Skin epidermis (tissue), 12 donors: ENCODE measurements at regions not wholly inside any gene's neighbourhood (a gene's known extent, or its start where the extent isn't known, plus 50 kb on each side); places are given as distances from the start of the nearest gene placed in this dataset.
"Not testable (repeated sequence)": the region's sequence is repeated elsewhere in the genome, so short reads cannot be mapped to it uniquely, and the experiment has no call there.

ENCODE experiments used
- H3K27ac ChIP-seq, 21 experiments: fragments of 200-600 bp; sonication (generic) in 11 of 21; one replicate each; pipeline ENCODE4 v1.5.0; 2020; ENCODE audit warnings: mild to moderate bottlenecking in 3 of 21, inconsistent platforms in 2 of 21, moderate library complexity in 2 of 21
- H3K4me3 ChIP-seq, 7 experiments: fragments of 200-600 bp; sonication (generic) in 2 of 7; one replicate each; pipeline ENCODE4 v1.5.0; 2020; ENCODE audit warnings: inconsistent platforms in 2 of 7, mild to moderate bottlenecking in 2 of 7, moderate library complexity in 1 of 7

DNA sequence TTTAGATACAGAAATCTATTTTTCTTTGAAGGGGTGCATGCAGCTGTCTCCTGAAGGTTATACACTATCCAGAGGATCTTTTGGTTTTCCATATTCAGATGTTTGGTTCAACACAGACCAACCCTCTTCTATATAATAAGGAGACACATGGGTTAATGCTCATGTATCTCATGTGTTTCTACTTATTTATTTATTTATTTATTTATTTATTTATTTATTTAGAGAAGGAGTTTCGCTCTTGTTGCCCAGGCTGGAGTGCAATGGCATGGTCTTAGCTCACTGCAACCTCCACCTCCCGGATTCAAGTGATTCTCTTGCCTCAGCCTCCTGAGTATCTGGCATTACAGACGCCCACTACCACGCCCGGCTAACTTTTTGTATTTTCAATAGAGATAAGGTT, 263.2 kb upstream of the MBL2 start:
- not testable (repeated sequence) for H3K27ac ChIP-seq, H3K4me3 ChIP-seq

DNA sequence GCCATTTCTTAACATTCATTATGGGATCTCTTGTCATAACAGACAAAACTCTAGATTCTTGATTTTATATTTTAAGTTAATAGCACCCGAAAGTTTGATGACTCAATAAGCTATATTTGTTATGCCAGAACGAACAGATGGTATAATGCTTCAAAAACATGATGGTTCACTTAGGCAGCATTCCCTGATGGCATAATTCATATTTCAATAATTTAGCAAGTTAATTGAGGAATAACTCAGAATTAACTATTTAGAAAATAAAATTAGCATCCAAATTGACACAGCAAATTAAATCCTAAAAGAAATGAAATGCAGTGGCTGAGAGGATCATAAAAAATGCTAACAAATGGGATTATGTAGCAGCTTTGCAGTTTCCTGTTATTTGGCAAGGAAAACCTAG, 260.8 kb upstream of the MBL2 start:
- H3K4me3 ChIP-seq, result no peak overlapping the region
- no peak overlapping the region for H3K27ac ChIP-seq

DNA sequence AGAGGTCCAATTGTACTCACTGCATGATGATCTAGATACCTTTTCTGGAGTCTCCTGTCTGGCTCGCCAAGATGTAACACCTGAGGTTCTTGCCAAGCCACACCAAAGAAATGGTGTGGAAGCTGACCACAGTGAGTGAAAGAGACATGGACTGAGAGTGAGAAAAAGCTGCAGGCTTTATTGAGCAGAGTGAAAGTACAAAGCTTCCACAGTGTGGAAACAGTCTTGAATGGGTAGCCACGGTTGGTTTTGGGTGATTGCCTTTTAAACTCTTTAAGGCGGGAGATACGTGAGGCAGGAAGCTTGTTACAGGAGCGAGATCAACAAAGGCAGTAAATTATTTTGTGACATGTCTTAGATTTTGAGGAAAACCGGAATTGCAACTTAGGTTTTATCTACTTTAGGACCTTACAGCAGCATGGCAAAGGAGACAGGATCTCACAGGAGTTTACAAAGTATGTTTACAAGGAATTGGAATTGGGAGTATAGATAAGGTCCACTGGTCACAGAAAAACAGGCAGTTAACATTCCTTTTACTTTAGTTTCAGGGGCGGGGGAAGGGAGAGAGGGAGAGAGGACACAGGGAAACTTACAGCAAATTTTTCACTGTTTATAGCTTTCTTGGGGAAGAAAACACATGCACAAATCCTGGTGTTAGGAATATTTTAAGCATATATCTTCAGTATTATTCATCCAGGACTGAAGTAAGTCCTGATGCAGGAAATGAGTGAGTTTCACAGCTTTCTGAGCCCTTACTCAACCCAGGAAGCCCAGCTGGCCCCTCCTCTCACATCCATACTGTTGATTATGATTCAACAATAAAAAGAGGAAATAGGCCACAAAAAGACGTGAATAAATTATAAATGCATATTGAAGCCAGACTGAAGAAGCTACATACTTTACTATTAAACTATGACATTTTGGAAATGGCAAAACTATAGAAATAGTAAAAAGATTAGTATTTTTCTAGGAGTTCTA, 257.6 kb upstream of the MBL2 start:
- H3K4me3 ChIP-seq, H3K27ac ChIP-seq: not testable (repeated sequence)

DNA sequence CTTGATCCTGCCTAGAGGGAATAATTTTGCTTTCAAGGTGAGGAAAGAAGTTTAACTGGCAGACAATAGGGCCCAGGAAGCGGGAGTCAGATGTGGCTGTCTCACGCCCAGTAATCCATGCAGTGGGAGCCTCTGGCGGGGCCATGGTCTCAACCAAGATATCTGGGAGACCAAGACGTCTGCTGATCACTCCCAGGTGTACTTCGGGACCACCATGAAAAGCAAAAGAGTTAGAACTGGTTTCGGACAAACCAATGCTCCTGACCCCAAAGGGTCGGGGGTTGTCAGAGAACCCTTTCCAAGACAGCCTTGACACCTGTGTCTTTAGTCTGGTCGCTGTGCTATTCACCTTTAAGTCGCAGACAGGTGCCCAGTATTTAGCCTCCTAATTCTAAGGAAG, 256.9 kb upstream of the MBL2 start:
- Histone ChIP-seq H3K27ac (no peak overlapping the region), H3K4me3 (no peak overlapping the region)

GRCh38 chr10:53025765-53026164, 253.2 kb upstream of the MBL2 start:
- H3K27ac ChIP-seq, result peak overlapping the region in 1 of 21 experiments; percentile 28
- H3K4me3 ChIP-seq, result not testable (repeated sequence)

GRCh38 chr10:53025172-53025711, 252.7 kb upstream of the MBL2 start:
- Histone ChIP-seq H3K4me3 (peak overlapping the region in 1 of 7 experiments; percentile 19), H3K27ac (peak overlapping the region in 1 of 21 experiments; percentile 28)

GRCh38 chr10:53023411-53023810, 250.8 kb upstream of the MBL2 start:
- H3K4me3 ChIP-seq, result no peak overlapping the region
- H3K27ac ChIP-seq, result no peak overlapping the region

DNA sequence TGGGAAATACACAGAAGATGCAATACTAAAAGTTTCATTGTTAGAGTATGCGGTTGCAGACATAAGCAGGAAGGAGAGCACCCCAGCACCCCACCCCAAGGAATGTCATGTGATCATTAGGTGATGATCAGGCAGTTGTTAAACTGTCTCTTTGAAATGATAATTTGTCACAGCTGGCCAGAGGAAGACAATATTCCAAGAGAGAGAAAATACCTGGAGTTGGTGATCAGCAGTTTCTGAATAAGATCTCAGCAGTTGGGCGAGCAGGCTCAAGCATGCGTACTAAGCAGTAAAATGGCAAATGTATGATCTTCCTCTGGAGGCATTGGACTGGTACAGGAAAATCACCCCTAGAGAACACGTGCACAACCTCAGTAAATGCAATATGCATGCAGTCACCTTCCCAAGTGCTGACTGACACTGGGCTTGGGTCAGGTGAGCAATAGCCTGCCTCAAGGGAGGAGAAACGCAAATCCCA, 250.1 kb upstream of the MBL2 start:
- Histone ChIP-seq H3K4me3 (no peak overlapping the region), H3K27ac (no peak overlapping the region)

DNA sequence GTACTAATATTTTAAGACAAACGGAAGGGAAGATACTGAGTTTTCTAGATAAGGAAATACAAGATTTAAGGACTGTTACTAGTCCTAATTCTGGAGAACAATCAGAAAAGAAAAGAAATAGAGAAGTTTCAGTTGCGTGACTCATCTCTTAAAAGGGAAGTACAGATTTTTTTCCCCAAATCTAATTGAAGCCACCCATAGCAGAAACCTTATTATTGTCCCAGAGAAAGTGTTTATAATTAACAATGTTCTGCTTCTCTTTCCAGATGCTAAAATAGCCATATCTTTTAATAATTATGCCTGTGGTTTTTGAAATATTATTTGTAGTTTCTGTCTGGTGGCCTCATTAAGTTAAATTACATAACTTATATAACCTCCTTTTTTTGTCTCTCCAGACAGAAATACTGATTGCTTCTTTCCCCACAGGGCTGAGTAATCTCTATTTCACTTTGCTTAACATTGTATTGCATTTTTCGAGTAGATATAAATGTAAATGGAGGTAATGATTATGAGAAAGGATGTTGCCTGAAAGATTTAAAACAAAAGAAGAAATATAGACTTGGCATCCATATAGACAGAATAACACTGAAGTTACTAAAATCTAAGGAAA, 240.7 kb upstream of the MBL2 start:
- H3K27ac ChIP-seq, result no peak overlapping the region
- no peak overlapping the region for H3K4me3 ChIP-seq

DNA sequence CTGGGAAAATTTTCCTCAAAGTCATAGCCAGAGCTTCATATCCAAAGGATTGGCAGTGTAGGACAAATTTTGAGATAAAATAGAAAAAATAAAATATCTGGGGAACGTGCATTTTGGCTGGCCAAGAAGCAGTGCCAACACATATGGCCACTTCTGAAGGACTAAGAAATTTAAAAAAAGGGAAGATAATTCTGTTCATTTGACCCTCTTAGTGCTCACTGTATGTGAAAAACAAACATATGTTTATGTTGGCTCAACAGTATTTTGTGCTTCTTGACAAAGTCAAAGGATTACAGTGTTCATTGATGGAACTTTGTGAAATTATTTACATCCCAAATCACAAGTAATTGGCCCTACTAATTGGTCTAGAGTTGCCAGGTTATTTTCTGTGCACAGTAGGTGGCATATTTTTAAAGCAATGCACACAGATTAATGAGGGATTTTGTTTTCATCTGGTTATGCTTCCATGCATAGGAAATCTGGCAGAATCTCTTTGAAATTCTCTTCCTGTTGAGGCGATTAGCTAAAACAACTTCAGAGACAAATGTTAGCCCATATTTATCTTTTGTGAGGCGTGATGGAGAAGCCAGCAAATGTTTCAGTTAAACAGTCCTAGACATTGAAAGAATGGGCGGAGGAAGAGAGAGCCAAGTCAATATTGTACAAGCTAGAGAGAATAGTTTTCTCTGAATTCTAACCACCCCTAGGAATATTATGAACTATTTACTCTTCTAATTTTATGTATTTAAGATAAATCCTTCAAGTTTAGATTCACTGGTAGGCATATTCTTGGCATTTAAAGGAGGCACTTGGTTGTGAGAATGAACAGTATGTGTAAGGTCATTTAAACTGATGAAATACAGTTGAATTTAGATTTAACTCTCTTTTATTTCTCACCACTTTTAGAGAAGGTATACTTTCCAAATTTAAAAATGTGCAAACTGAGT, 237.7 kb upstream of the MBL2 start:
- H3K27ac ChIP-seq, result no peak overlapping the region
- no peak overlapping the region for H3K4me3 ChIP-seq

GRCh38 chr10:53007527-53007842, 234.9 kb upstream of the MBL2 start:
- Histone ChIP-seq H3K27ac (no peak overlapping the region), H3K4me3 (no peak overlapping the region)

DNA sequence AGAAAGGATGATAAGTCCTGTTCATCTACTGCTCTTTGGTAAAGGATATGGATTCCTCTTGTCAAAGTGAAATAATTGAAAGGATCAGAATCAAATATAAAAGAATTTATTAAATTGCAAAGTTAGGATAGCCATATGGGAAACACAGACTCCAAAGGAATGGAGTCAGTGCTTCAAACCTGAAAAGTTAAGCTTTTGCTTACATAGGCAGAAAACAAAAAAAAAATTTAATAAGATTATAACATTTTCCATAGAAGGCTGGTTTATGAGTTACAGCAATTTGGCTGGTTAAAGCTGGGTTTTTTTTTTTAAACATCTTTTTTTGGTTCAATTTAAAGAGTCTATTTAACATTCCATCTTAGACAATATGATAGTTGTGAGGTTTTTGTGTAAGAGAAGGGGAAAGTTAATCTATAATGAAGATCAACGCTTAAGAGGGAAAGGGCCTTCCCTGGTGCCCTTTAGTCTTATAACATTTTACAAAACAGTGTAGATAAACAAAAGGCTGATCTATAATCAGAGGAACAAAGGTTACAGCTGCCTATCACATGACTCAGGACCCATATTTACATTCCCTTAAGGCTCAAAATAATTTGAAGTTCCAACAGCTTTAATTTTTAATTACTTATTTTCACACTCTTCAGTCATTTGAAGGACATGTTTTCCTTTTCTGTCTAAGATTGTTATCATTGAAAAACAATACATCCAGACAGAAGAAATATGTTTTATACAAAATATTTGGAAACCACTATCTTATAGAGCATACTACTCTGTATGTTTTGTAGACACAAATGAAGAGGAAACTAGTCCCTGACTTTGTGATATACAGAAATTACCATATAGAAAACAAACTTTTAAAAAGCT, 234.3 kb upstream of the MBL2 start:
- H3K27ac ChIP-seq, result no peak overlapping the region
- no peak overlapping the region for H3K4me3 ChIP-seq

DNA sequence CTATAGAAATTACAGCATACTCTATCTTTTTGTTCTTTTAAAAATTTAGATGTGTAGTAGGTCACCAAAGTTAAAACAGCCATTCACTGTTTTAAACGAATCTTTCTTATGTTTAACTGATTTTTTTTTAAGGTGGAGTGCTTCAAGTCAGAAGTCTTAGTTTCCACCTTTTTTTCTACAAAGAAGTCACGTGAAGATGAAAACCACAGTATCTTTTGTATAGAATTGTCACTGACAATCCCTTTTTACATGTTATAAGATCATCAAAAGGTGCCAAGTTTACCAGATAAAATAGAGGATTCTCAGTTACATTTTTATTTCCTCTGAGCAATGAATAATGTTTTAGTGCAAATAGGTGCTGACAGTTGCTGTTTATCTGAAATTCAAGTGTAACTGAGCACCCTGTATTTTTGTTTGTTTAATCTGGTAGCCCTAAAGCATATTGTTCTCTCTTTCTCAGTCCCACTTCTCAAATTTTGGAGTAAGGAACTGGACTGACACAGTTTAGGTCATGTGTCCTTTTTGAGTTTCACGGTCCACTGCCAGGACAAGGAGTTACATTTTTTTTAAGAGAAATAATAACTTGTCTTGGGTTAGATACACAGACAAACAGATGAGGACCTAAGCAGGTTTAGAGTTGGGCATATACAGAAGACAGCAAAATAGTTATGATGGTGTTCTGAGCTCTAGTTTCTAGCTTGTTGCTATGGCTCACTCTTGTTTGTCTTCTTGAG, 233.2 kb upstream of the MBL2 start:
- no peak overlapping the region for H3K27ac ChIP-seq

DNA sequence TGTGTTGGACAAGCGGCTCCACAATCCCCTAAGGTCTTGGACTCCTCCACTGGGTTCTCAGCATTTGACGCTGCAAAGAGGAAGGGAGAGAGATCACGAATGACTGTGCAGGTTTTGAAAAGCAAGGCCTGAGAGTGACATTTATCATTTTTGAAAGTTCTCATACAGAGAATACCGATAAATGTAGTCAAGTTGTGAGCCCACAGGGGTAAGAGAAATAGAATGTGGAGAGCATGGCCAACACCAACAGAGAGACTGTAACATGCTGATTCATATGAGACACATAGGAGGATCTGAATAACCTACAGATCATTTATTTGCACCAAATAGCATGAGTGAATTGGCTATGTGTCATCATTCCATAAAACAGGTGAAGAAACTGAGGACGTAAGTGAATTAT, 230.5 kb upstream of the MBL2 start:
- H3K4me3 ChIP-seq, result no peak overlapping the region

More for the DNA sequence above, 233.2 kb upstream of the MBL2 start:
- H3K4me3 ChIP-seq, result no peak overlapping the region

DNA sequence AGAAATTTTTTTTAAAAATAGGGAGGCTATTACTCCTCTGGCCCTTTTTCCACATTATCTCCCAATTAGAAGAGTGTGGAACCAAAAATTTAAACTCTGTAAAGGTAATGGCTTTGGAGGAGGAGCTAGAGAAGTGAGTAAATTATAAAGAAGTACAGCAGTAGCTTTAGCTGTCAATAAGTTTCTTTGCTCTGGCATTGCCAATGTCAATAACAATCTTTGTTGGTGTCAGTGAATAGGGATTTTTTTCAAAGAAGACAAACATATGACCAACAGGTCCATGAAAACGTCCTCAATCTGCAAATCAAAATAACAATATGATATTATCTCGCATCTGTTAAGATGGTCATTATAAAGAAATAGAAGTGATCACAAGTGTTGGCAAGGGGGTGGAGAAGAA, 227.1 kb upstream of the MBL2 start:
- no peak overlapping the region for H3K4me3 ChIP-seq
- H3K27ac ChIP-seq, result no peak overlapping the region

More for the DNA sequence above, 230.5 kb upstream of the MBL2 start:
- H3K27ac ChIP-seq, result no peak overlapping the region

GRCh38 chr10:52999258-52999657, 226.7 kb upstream of the MBL2 start:
- H3K4me3 ChIP-seq, result no peak overlapping the region
- no peak overlapping the region for H3K27ac ChIP-seq

DNA sequence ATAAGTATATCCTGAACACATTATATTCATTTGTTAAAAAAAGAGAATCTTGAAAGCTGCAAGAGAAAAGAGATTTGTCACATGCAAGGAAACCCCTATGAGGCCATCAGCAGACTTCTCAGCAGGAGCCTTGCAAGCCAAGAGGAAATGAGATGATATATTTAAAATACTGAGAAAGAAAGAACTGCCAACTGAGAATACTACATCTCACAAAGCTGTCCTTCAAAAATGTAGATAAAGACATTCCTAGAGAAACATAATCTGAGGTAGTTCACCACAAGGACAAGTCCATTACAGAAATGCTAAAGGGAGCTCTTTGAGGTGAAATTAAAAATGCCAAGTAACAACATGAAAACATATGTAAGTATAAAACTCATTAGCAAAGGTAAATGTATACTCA, 224.4 kb upstream of the MBL2 start:
- no peak overlapping the region for H3K27ac ChIP-seq
- no peak overlapping the region for H3K4me3 ChIP-seq

DNA sequence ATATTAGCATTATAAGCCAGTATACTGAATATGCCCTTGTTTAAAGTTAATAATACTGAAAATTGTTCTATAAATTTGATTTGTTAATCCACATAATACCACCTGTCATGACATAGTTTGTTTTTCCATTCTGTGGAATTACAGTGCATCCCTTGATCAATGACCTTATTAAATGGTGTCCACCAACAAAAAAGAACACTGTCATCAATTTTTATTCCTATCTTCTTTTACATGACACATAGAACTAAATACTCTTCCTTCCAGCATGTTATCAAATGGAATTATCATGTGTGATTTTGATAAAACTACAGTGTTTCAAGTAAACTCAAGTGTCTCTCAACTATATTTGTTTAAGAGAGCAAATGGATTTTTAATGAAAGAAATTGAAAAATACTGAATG, 221.8 kb upstream of the MBL2 start:
- no peak overlapping the region for H3K4me3 ChIP-seq
- H3K27ac ChIP-seq, result no peak overlapping the region
